ENCODE measurements at regions not wholly inside any gene's neighbourhood (a gene's known extent, or its start where the extent isn't known, plus 50 kb on each side); places are given as distances from the start of the nearest gene placed in this dataset.

- WGBS (ENCODE audit: insufficient coverage): no CpG with 5 or more reads among the region's 3 CpGs
- H3K27ac ChIP-seq (ENCODE audit: low read length): no peak overlapping the region
- no peaks in the 10 kb centered on the region for H3K36me3 ChIP-seq (ENCODE audit: control insufficient read depth, insufficient read depth, low read length)
- no peaks in the 10 kb centered on the region for H3K9me3 ChIP-seq (replicated peaks; ENCODE audit: control insufficient read depth, low read depth, low read length)
- H3K4me3 ChIP-seq (ENCODE audit: low read length): no peak overlapping the region
- no peaks in the 10 kb centered on the region for H3K27me3 ChIP-seq (ENCODE audit: control insufficient read depth, insufficient read depth, low read length)
- H3K4me1 ChIP-seq (ENCODE audit: control insufficient read depth, insufficient read depth, low read length): peaks cover 10% of the 10 kb centered on the region
- DNase-seq: peak; percentile 32
These were observed 174.5 kb downstream of the SOX4 start for GRCh38 chr6:21767891-21768648.

- H3K4me3 ChIP-seq (ENCODE audit: low read length): no peak overlapping the region
- no peaks in the 10 kb centered on the region for H3K27me3 ChIP-seq (ENCODE audit: control insufficient read depth, insufficient read depth, low read length)
- DNase-seq: peak; percentile 93
- peak overlapping the region; percentile 77 for H3K27ac ChIP-seq (ENCODE audit: low read length)
- H3K9me3 ChIP-seq (replicated peaks; ENCODE audit: control insufficient read depth, low read depth, low read length): no peaks in the 10 kb centered on the region
- WGBS (ENCODE audit: insufficient coverage): no CpG with 5 or more reads among the region's 2 CpGs
- no peaks in the 10 kb centered on the region for H3K36me3 ChIP-seq (ENCODE audit: control insufficient read depth, insufficient read depth, low read length)
- peaks cover 12% of the 10 kb centered on the region for H3K4me1 ChIP-seq (ENCODE audit: control insufficient read depth, insufficient read depth, low read length)
These were observed 175.9 kb downstream of the SOX4 start for GRCh38 chr6:21769405-21769861.

- peak overlapping the region; percentile 77 for H3K27ac ChIP-seq (ENCODE audit: low read length)
- peaks cover 12% of the 10 kb centered on the region for H3K4me1 ChIP-seq (ENCODE audit: control insufficient read depth, insufficient read depth, low read length)
- DNase-seq: peak; percentile 40
- H3K9me3 ChIP-seq (replicated peaks; ENCODE audit: control insufficient read depth, low read depth, low read length): no peaks in the 10 kb centered on the region
- H3K36me3 ChIP-seq (ENCODE audit: control insufficient read depth, insufficient read depth, low read length): no peaks in the 10 kb centered on the region
- no peaks in the 10 kb centered on the region for H3K27me3 ChIP-seq (ENCODE audit: control insufficient read depth, insufficient read depth, low read length)
- H3K4me3 ChIP-seq (ENCODE audit: low read length): no peak overlapping the region
These were observed 176.4 kb downstream of the SOX4 start for GRCh38 chr6:21769968-21770367.

GRCh38 chr6:21771626-21772320 is 178.2 kb downstream of the SOX4 start:
- Histone ChIP-seq H3K4me3 (ENCODE audit: low read length) (no peak overlapping the region), H3K4me1 (ENCODE audit: control insufficient read depth, insufficient read depth, low read length) (peaks cover 12% of the 10 kb centered on the region), H3K27ac (ENCODE audit: low read length) (no peak overlapping the region), H3K9me3 (replicated peaks; ENCODE audit: control insufficient read depth, low read depth, low read length) (no peaks in the 10 kb centered on the region), H3K36me3 (ENCODE audit: control insufficient read depth, insufficient read depth, low read length) (no peaks in the 10 kb centered on the region), H3K27me3 (ENCODE audit: control insufficient read depth, insufficient read depth, low read length) (no peaks in the 10 kb centered on the region)
- WGBS (ENCODE audit: insufficient coverage): 27% methylated on average over 3 of the region's 4 CpGs
- DNase-seq: no peak

- no peaks in the 10 kb centered on the region for H3K36me3 ChIP-seq (ENCODE audit: control insufficient read depth, insufficient read depth, low read length)
- H3K27ac ChIP-seq (ENCODE audit: low read length): no peak overlapping the region
- H3K4me3 ChIP-seq (ENCODE audit: low read length): no peak overlapping the region
- no peaks in the 10 kb centered on the region for H3K27me3 ChIP-seq (ENCODE audit: control insufficient read depth, insufficient read depth, low read length)
- H3K4me1 ChIP-seq (ENCODE audit: control insufficient read depth, insufficient read depth, low read length): peaks cover 12% of the 10 kb centered on the region
- no peaks in the 10 kb centered on the region for H3K9me3 ChIP-seq (replicated peaks; ENCODE audit: control insufficient read depth, low read depth, low read length)
- no peak for DNase-seq
These were observed 178.9 kb downstream of the SOX4 start for GRCh38 chr6:21772477-21772876.

GRCh38 chr6:21772884-21773575 is 179.5 kb downstream of the SOX4 start:
- WGBS (ENCODE audit: insufficient coverage): 46% methylated on average over 5 of the region's 9 CpGs
- no peaks in the 10 kb centered on the region for H3K9me3 ChIP-seq (replicated peaks; ENCODE audit: control insufficient read depth, low read depth, low read length)
- H3K27me3 ChIP-seq (ENCODE audit: control insufficient read depth, insufficient read depth, low read length): no peaks in the 10 kb centered on the region
- DNase-seq: peak; percentile 52
- H3K4me1 ChIP-seq (ENCODE audit: control insufficient read depth, insufficient read depth, low read length): peaks cover 12% of the 10 kb centered on the region
- no peak overlapping the region for H3K4me3 ChIP-seq (ENCODE audit: low read length)
- no peaks in the 10 kb centered on the region for H3K36me3 ChIP-seq (ENCODE audit: control insufficient read depth, insufficient read depth, low read length)
- no peak overlapping the region for H3K27ac ChIP-seq (ENCODE audit: low read length)

GRCh38 chr6:21773576-21773968 is 180.0 kb downstream of the SOX4 start:
- H3K27ac ChIP-seq (ENCODE audit: low read length): no peak overlapping the region
- H3K27me3 ChIP-seq (ENCODE audit: control insufficient read depth, insufficient read depth, low read length): no peaks in the 10 kb centered on the region
- peaks cover 12% of the 10 kb centered on the region for H3K4me1 ChIP-seq (ENCODE audit: control insufficient read depth, insufficient read depth, low read length)
- 94% methylated on average over 5 of the region's 6 CpGs for WGBS (ENCODE audit: insufficient coverage)
- H3K9me3 ChIP-seq (replicated peaks; ENCODE audit: control insufficient read depth, low read depth, low read length): no peaks in the 10 kb centered on the region
- DNase-seq: no peak
- H3K4me3 ChIP-seq (ENCODE audit: low read length): no peak overlapping the region
- no peaks in the 10 kb centered on the region for H3K36me3 ChIP-seq (ENCODE audit: control insufficient read depth, insufficient read depth, low read length)

- no peak overlapping the region for H3K27ac ChIP-seq (ENCODE audit: low read length)
- no peak for DNase-seq
- 90% methylated on average over 1 of the region's 1 CpG for WGBS (ENCODE audit: insufficient coverage)
- H3K27me3 ChIP-seq (ENCODE audit: control insufficient read depth, insufficient read depth, low read length): no peaks in the 10 kb centered on the region
- H3K4me1 ChIP-seq (ENCODE audit: control insufficient read depth, insufficient read depth, low read length): peaks cover 3% of the 10 kb centered on the region
- no peaks in the 10 kb centered on the region for H3K9me3 ChIP-seq (replicated peaks; ENCODE audit: control insufficient read depth, low read depth, low read length)
- no peak overlapping the region for H3K4me3 ChIP-seq (ENCODE audit: low read length)
- no peaks in the 10 kb centered on the region for H3K36me3 ChIP-seq (ENCODE audit: control insufficient read depth, insufficient read depth, low read length)
These were observed 184.3 kb downstream of the SOX4 start for GRCh38 chr6:21777846-21778245.

- H3K4me3 ChIP-seq (ENCODE audit: low read length): no peak overlapping the region
- H3K27me3 ChIP-seq (ENCODE audit: control insufficient read depth, insufficient read depth, low read length): no peaks in the 10 kb centered on the region
- peak; percentile 50 for DNase-seq
- H3K4me1 ChIP-seq (ENCODE audit: control insufficient read depth, insufficient read depth, low read length): no peaks in the 10 kb centered on the region
- no peaks in the 10 kb centered on the region for H3K9me3 ChIP-seq (replicated peaks; ENCODE audit: control insufficient read depth, low read depth, low read length)
- no peak overlapping the region for H3K27ac ChIP-seq (ENCODE audit: low read length)
- H3K36me3 ChIP-seq (ENCODE audit: control insufficient read depth, insufficient read depth, low read length): no peaks in the 10 kb centered on the region
- WGBS (ENCODE audit: insufficient coverage): 28% methylated on average over 2 of the region's 2 CpGs
These were observed 186.6 kb downstream of the SOX4 start for GRCh38 chr6:21780141-21780540.

GRCh38 chr6:21780679-21781078 is 187.1 kb downstream of the SOX4 start:
- WGBS (ENCODE audit: insufficient coverage): no CpG with 5 or more reads among the region's 5 CpGs
- H3K36me3 ChIP-seq (ENCODE audit: control insufficient read depth, insufficient read depth, low read length): no peaks in the 10 kb centered on the region

More at GRCh38 chr6:21780679-21781078, 187.1 kb downstream of the SOX4 start:
- Histone ChIP-seq H3K27ac (ENCODE audit: low read length) (no peak overlapping the region), H3K9me3 (replicated peaks; ENCODE audit: control insufficient read depth, low read depth, low read length) (no peaks in the 10 kb centered on the region), H3K27me3 (ENCODE audit: control insufficient read depth, insufficient read depth, low read length) (no peaks in the 10 kb centered on the region), H3K4me3 (ENCODE audit: low read length) (no peak overlapping the region), H3K4me1 (ENCODE audit: control insufficient read depth, insufficient read depth, low read length) (no peaks in the 10 kb centered on the region)
- no peak for DNase-seq
